AG20443 (cell line): ENCODE measurements at regions not wholly inside any gene's neighbourhood (a gene's known extent, or its start where the extent isn't known, plus 50 kb on each side); places are given as distances from the start of the nearest gene placed in this dataset.
A peak's percentile ranks its signal among the peaks of the same experiment; 100 is the strongest.
"Not testable (repeated sequence)": the region's sequence is repeated elsewhere in the genome, so short reads cannot be mapped to it uniquely, and the experiment has no call there.

Source experiments
- DNase-seq: peaks from one replicate; pipeline ENCODE4 v3.0.0; 2012; ENCODE audit warnings: low spot score, mixed read lengths

DNA sequence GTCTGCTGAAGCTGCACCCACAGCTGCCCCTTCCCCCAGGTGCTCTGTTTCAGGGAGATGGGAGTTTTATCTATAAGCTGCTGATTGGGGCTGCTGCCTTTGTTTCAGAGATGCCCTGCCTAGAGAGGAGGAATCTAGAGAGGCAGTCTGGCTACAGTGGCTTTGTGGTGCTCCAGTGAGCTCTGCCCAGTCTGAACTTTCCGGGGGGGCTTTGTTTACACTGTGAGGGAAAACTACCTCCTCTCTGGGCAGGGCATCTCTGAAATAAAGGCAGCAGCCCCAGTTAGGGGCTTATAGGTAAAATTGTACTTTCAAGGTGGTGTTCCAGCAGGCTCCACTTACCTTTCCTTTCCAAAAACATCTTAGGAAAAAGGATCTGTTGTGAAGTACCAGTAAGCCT, 242.2 kb downstream of the SPRY1 start:
- DNase-seq = no peak

- peak; percentile 33 for DNase-seq
These were observed 243.7 kb downstream of the SPRY1 start for GRCh38 chr4:123640271-123640670.

- DNase-seq = no peak
These were observed 244.2 kb downstream of the SPRY1 start for GRCh38 chr4:123640824-123641223.

DNA sequence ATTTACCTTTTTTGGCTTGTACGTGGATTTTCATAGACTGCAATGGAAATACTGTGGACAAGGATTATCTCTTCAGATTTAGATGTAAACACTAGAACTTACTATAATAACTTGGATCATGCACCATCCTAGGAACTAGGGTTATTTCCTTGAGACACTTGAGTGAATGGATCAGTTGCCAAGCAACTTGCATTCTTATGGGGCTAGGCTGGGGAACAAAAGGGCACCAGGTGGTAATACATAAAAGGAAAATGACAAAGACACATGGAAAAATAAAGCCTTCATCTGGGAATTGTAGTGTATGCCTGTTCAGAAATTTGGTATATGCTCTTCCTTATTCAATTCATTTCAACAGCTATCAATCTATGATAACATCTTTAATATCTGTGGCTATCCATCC, 247.1 kb downstream of the SPRY1 start:
- no peak for DNase-seq

- DNase-seq = no peak
These were observed 252.7 kb downstream of the SPRY1 start for GRCh38 chr4:123649250-123649644.

DNA sequence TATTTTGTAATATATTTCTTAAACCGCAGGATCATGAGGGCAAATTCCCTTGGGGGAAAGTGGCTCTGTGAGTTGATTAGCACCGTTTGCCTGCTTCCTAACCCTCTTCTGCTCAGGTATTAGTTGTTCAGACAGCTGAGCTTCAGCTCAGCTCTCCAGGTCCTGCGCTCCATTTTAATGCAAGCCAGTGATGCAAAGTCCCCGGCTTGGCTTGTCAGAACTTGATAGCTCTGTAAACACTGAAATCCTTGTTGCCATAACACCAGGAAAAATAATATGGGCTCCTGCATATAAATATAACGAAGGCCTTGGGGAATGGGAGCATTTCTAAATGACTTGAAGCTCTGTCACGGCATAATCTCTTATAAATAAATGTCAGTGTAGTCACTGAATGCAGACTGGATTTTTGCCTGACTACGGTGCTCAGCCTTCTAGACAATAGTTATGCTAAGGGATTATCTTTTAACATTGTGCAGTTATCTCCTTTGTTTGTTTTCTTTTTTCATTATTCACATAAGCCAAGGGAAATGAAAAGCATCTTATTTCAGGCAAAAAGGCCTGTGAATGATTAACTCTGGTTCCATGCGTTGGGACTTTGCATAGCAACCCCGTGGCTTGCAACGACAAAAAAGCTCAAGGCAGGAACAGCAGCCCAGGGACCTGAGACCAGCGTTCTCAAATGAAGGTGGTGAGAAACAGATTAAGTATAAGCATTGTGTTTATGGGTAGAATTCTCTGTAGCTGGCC, 253.2 kb downstream of the SPRY1 start:
- DNase-seq = peak; percentile 52

DNA sequence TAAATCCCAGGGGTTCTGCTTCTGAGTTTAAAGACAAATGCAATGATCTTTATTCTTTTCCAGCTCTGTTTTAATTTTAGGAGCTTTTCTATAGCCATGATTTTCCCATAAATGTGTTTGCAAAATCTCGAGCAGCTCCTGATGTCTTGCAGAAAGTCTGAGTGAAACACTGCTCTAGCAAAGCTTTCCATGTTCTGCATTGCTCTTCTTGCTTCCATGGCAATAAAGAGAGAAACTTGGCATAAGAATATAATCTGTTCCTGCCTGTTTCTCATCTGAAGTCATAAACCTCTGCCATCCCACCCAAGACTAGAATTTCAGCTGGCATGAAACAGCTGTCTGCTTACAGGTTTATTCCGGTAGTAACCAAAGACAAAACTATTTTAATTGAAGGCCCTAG, 254.5 kb downstream of the SPRY1 start:
- DNase-seq = peak; percentile 25

DNA sequence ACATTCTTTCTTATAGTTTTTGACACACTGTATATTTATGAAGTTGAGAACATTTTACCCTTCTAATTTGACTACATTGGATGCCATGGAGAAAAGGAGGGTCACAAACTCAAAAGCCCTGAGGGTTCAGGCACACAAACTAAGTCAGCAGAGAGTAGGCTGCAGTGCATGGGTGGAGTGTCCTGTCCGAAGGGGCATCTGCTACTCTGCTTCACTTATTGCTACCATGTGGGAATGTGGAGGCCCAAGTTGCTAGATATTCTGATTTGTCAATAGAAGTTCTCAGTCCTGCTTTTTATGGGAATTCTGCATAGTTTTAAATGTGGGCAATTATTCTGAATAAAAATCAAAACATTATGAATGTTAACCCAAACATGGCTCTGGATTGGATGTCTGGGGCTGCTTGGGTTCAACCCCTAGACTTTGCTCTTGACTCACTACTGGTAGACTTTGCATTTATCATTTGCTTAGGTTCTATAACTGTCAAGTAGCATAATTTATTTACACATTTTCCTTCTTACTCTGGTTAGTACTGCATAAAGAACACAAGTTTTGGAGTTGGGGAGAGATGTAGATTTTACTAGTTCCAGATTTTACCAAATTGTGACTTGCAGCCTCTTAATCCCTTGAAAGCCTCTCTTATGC, 255.1 kb downstream of the SPRY1 start:
- no peak for DNase-seq

GRCh38 chr4:123652476-123652875, 255.9 kb downstream of the SPRY1 start:
- DNase-seq = no peak

GRCh38 chr4:123653236-123653635, 256.6 kb downstream of the SPRY1 start:
- DNase-seq = no peak

- not testable (repeated sequence) for DNase-seq
These were observed 260.2 kb downstream of the SPRY1 start for GRCh38 chr4:123656746-123657294.

DNA sequence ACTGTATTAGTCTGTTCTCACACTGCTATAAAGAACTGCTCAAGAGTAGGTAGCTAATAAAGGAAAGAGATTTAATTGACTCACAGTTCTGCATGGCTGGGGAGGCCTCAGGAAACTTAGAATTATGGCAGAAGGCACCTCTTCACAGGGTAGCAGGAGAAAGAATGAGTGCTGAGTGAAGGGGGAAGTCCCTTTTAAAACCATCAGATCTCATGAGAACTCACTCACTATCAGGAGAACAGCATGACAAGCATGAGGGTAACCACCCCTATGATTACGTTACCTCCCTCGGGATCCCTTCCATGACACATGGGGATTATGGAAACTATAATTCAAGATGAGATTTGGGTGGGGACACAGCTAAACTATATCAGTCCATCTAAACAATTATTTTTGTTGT, 261.0 kb downstream of the SPRY1 start:
- not testable (repeated sequence) for DNase-seq

- no peak for DNase-seq
These were observed 262.7 kb downstream of the SPRY1 start for GRCh38 chr4:123659262-123659661.

- DNase-seq = no peak
These were observed 263.1 kb downstream of the SPRY1 start for GRCh38 chr4:123659730-123660129.

DNA sequence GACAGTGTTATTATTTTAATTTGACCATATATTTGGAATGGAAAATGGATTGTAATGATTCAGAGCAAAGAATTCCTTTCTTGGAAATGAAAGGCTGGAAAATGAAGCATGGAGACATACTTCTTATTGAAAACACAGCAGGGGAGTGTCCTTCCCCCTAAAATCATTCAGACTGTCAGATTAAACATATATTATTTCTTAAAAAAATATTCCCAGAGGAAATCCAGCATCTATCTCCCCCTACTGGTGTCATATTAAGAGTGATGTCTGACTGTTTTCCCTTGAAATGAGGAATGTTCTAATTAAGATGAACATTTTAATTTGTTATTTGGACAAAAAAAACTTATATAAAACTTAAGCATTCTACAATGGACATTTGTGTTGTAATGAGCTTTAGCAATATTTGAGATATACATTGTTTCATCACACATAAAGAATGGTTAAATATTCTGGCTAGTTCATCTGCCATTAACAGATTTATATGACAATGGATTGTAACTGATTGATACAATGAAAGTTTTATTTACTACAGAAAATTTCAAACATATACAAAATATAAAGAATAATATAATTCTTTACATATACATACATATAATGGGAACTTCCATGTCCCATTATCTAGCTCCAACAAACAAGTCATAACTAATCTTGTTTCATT, 264.6 kb downstream of the SPRY1 start:
- DNase-seq = peak; percentile 22

DNA sequence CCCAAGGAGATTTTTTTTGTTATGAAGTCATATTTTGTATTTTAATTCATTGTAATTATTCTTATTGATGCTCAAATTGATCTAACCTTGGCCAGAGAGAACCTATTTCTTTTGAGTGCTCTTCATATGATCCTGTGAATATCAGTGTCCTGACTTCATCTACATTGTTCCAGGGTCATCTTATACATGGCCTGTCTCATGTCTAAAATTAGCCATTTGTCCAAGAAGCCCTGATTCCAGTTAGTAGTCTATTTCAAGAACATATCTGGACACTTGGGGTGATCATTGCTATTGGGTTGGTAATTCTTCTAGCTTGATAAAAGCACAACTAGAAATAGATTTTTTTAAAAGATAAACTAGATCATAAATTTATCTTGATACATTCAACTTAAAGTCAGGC, 266.2 kb downstream of the SPRY1 start:
- no peak for DNase-seq

GRCh38 chr4:123666486-123666885, 269.9 kb downstream of the SPRY1 start:
- DNase-seq = no peak

DNA sequence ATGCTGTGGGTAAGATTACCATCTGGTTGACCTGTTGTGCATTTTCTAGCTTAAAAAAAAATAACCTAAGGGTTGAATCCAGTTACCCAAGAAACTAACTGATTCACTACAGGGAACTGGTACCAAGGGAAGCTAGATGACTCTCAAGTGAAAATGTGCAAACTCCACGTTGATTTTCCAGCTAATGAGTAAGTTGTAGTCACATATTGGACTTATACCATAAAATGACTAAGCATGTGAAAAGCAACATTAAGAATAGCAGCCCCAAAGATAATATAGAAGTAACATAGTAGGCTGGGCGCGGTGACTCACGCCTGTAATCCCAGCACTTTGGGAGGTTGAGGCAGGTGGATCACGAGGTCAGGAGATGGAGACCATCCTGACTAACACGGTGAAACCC, 270.9 kb downstream of the SPRY1 start:
- no peak for DNase-seq

DNA sequence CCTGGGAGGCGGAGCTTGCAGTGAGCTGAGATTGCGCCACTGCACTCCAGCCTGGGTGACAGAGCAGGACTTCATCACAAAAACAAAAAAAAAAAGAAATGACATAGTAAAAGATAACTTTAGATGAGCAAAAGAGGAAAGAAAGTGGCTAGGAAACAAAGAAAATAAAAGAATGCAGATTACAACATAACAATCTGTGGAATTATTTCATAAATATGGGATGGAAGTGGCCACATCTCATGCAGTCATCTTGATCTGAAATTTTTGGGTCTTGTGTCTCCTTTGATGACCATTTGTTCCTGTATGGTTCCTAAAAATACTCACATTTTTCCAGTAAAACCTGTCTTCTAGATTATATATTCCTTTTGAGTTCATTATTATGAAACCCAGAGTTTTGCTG, 271.4 kb downstream of the SPRY1 start:
- DNase-seq = no peak

DNA sequence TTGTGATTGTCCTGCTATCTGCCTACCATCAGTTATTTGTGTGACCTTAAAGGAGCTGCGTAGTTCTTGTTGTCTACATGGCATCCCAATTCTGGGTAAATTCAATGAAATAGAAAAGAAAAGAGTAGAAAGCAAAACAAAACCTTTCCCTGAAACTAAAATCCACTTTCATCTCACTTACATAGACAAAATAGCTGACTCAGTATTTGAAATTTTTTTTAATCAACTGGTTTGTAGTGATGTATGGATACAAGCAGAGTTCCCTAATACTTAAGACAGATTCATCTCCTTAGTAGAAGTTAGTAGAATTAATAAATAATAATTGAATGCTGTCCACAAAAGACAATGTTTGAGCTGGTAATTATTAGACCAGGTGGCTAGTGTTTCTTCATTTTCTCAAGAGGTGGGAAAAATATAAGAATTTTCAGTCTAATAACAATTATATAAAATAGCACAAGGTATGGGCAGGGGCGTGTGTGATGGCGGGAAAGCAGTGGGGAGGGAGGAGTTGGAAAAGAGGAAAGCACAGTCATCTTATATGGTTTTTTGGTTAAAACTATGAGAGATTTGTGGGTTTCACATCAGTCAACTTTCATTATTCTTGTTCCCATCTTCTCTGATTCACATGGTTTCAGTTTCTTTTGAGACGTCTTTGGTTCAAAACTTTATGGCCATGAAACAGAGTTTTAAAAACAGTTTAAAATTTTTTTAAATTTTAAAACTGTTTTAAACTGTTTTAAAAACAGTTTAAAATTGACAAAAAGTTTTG, 275.2 kb downstream of the SPRY1 start:
- DNase-seq = no peak

- DNase-seq = peak; percentile 17
These were observed 276.4 kb downstream of the SPRY1 start for GRCh38 chr4:123672987-123673386.

DNA sequence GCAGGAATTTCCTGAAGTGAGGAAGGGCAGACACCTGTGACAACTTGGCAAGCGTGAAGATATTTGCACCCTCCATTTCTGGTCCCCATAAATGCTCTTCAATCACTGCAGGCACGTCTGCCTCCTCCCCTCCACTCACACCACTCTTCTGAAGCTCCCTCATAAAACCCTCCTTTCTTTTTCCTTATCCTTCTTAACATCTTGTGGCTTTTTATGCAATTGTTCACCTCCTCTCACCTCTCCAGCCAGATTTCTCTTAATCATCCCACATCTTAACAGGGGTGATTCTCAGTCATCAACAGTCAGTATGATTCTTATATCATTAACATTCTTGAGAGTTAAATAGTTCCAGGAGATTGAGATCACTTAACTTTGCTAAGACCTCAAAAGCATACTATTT, 277.4 kb downstream of the SPRY1 start:
- no peak for DNase-seq
